ENCODE measurements at regions not wholly inside any gene's neighbourhood (a gene's known extent, or its start where the extent isn't known, plus 50 kb on each side); places are given as distances from the start of the nearest gene placed in this dataset.

DNA sequence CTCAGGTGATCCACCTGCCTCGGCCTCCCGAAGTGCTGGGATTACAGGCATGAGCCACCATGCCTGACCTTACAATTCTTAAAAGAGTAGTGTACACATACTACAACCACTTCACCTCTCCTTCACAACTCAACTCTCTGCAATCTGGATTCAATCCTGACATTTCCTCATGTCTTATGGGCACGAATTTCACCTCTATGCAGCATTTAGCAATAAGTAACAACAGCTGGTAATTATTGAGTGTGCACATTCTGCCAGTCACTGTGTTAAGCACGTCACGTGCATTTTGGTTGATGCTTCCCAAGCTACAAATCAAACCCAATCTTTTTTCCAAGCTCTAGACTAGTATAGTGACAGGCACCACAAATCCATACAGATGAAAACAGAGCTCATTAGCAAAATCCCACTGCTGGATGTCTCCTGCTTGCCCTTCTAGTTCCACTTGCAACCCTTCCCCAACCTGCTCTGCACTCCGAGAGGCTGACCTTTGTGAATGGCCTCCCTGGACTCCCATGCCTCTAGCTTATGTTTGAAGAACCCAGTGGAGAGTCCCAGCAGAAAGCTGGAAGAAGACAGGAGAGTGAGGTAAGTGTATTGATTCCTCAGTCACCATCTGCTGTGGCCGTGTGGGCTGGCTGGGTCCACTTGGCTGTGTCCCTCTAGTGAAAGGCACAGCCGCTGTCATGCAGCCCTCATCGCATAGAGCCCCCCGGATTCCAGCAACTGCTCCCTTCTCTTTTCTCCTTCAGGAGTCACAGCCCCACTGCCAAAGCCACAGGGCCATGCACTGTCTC is 176.5 kb downstream of the MEX3B start:
- no peak for DNase-seq

DNA sequence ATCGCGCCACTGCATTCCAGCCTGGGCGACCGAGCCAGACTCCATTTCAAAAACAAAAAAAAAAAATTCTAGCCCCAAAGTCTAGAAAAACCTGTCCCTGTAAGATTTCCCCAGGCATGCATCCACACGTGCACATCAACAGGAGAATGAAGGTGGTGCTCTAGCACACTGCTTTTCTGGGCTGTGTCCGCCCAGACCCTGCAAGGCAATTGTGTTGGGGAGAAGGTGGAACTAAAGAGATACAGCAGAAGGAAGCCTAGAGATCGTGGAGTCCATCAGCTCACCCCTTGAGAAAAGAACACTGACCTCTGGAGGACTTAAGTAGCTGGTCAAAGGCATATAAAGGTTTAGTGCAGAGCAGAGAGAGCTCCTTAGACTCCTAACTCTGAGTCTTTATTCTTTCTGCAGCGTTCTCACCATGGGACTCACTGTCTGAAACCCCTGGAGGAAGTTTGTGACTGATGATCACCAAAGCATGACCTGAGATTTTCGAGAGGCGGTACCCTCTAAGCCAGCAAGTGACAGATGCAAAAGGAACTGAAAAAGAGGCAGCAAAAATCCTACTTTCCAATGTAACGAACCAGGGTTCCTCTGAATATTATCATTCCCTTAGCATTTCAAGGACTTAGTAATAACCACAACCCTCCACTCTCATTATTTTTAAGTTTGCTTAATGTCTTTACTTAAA is 179.8 kb downstream of the MEX3B start:
- DNase-seq = no peak

DNA sequence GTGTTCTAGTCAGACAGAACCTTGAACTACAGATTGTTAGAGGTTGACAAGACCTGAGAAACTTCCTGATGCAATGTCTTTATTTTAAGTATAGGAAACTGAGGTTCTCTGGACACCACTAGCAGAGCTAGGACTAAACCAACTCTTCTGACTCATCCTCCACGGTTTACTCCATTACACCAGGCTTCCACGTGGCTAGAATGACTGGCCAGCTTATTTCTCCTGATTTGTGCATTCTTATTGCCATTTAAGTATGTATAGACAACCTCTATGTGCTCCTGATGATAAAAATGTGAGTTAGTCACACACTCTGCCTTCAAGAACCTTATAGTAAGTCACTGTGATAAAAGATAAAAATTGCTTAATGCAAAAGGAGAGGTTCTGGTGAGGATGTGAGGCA is 182.7 kb downstream of the MEX3B start:
- no peak for DNase-seq

DNA sequence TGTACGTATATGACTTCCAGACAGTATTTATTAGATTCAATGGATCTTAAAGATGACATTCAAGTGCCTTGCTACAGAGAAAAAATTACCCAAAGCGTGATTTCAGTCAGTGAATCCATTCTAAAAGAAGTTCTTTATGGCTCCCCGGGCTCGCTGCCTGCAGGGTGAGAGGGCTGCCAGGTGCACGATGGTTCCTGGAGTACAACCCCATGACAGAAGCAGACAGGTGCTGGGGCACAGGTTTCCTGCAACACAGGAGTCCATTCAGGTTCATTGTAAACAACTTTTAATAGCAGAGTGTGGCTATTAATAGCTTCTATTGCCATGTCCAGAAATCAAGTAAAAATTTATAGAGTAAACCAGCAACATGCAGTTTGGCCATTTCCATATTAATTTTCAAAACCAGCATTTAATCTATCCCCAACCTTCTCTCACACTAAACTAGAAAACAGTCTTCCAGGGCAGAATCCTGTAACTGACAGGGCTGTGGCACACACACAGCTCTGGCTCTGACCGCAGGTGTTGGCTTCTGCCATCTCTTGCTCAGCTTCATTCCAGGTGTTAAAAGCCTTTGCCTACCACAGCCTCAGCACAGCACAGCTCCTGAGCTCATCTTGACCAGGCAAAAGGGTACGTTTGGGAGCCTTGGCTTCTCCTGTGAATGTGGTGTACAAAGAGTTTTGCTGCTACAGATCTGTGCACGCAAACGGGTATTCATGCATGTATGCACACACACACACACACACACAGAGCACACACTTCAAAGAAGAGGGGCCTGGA is 185.9 kb downstream of the MEX3B start:
- DNase-seq = no peak

DNA sequence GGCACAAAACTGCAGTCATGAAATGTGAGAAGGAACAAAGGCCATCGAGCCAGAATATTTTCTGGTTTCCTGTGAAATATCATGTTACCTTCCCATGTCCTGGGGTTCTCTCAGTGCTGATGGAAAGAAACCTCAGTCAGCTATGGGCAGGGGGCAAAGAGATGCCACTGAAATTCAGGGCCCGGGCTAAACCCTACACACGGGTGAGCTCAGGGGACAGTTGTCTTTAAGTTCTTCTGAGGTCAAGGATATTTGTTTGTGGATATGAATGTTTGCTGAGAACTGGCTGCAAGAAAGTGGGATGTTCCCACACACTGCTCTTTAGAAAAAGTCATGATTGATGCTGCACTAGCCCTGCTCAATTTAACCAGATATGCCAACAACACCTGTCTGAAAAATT is 187.2 kb downstream of the MEX3B start:
- DNase-seq = no peak

DNA sequence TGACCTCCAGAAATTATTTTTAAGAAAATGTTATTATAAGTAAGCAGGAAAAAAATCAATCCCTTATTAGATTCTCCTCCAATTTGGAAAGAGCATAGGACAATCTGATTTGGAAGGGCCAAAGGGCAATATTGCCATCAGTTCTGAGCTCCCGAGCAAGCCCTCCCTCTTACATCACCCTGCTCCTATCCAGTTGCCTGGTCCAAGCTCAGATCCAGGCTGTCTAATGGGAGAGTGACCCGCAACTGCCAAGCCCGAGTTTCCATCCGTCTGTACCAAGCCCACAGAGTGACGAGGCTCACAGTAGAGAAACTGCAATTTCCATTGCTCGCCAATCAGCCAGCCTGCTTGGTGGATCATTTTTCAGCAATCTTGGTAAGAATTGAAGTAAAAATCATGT is 187.7 kb downstream of the MEX3B start:
- no peak for DNase-seq

DNA sequence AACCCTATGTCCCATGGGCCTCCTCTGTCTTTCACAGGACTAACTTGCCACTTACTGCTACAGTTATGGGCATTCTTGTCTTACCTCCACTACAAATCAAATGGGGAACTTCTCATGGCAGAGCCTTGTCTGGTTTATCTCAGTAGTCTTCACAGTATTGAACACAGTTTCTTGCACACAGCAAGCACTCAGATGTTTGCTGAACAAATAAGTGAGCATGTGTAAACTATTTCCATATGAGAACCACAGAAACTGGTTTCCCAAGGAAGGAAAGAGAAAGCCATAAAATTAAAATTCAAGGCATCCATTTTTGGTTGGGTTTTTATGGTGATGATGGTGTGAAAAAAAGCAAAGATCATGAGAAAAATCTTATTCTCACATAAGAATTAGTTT is 189.2 kb downstream of the MEX3B start:
- DNase-seq = no peak

DNA sequence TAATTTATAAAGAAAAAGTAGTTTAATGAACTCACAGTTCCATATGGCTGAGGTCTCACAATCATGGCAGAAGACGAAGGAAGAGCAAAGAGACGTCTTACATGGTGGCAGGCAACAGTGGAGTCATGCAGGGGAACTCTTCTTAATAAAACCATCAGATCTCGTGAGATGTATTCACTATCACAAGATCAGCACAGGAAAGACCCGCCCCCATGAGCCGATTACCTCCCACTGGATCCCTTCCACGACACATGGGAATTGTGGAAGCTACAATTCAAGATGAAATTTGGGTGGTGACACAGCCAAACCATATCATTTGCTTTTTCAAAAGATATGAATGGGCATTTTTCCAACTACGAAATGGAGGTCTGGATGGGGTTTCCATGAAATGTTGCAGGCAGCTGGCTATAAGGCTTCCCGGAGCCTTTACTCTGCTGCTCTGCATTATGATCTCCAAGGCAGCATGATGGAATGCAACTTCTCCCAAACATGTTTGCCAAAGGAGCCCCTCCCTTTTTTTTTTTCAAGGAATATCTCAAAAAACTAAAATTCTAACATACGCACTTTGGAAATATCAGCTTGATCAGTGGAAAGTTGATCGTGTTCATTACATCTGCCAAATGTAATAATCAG is 189.7 kb downstream of the MEX3B start:
- no peak for DNase-seq

DNA sequence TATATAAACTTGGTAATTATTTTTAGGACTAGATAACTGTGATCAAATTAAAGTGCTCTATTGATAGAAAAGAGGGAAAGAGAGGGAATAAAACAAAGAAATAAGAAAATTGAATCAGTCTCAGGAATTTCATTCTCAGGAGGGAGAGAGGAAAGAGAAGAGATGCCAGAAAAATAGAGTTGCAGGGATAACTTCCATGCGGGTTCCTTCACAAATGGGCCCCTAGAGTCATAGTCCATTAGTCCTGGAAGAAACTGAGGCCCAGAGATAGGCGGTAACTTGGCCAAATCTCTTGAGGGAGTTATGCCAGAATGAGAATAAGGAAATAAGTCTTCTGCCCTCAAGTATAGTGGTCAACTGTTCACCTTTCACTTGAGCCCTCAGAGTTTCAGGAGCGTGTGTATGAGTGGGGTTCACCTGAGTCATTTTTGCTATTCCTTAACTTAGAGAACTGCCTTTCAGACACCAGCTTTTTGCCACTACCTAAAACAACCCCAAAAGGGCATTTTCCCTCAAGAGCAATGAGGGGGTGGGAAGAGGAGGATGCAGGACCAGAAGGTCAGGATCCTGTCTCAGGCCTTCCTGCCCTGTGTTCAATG is 192.6 kb downstream of the MEX3B start:
- DNase-seq = no peak

DNA sequence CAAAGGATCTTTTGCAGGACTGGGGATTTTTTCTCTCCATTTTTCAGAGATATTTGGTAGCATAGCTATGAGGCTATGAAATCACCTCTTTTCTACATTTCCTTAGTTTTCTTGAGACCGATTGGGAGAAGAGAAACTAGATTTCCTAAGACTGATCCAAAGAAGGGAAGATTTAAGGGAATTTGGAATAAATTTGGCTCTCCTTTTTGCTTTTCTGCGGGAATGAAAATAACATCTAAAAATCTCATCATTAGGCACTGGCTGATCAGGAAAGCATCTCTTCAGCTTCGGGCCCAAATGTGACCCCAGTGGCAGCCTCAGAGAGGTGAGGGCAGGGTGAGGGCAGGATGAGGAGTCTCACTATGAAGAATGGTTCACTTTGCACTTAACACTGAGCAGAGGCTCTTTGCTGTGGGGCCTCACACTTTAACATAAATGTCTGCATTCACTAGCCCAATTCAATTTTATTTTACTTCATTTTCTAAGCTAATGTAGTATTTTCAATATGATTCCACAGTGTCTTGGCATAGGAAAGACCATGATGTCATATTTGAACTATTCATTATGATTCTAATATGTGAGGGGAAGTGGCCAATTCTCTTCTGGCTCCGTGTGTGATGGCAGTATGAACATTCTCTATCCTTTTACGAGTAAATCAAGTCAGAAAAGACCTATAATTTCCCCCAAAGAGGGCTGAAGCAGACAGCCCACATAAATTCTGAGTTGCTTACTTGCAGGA is 193.2 kb downstream of the MEX3B start:
- no peak for DNase-seq

DNA sequence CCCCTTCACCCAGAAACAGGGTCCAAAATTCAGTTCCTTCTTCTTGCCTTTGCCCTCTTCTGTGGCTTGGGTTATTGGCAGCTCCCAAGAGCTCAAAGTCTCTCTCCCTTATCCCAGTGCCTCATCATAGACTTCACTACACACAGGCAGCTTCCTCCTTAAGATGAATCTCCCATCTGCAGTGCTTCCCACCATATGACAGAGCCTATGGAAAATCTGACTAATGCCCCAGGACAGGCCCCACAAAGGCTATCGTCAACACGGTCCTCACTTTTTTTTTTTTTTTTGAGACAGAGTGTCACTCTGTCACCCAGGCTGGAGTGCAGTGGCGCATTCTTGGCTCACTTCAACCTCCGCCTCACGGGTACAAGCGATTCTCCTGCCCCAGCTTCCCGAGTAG is 194.1 kb downstream of the MEX3B start:
- no peak for DNase-seq

DNA sequence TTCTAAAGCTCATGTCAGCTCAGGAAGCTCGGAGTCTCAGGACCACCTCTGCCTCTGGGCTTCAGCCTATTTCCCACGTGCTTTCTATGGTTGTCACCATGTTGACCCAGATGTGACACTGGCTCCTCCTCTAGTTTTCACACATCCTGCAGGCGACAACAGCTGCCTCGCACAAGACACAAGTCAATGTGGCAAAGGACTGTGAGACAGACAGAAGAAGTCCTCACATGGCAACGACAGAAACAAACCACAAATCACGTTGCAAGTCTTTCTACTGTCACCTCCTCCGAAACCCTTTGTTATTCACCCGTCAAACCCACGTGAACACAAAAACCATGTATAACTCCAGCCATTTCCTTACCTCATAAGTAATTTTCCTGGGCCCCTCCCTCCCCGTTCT is 194.5 kb downstream of the MEX3B start:
- no peak for DNase-seq

DNA sequence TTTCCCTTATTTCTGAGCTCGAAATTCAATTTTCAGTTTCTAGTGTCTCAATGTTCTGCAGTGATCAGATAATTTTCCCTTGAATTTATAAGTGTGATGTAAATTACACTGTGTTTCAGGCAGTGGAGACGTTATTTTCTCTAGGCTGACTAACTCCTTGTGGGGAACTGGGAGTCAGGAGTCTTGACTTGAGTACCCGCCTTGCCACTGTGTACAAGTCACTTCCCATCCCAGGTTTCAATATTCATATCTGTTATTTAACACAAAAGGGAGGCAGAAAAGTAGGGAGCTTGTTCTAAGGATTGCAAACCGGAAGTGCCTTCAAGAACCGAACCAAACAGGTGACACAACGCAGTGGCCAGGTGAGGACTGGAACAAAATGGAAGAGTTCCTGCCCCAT is 196.5 kb downstream of the MEX3B start:
- no peak for DNase-seq

DNA sequence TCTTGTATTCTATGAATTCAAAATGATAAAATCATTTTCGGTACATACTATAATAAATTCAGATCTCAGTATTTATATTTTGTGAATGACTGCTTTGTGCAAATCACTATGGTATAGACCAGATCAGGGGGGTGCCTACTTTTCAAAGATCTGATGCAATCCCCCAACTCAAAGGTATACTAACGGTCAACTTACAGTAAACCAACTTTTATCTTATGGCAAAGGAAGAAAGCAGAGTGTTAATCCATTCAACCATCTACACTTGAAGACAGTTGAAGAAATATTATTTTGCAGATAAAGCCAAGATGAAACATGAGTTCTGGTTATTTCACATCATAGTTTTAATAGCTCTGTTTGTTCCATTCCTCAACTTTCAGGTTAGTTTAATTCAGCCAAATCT is 197.1 kb downstream of the MEX3B start:
- DNase-seq = no peak

DNA sequence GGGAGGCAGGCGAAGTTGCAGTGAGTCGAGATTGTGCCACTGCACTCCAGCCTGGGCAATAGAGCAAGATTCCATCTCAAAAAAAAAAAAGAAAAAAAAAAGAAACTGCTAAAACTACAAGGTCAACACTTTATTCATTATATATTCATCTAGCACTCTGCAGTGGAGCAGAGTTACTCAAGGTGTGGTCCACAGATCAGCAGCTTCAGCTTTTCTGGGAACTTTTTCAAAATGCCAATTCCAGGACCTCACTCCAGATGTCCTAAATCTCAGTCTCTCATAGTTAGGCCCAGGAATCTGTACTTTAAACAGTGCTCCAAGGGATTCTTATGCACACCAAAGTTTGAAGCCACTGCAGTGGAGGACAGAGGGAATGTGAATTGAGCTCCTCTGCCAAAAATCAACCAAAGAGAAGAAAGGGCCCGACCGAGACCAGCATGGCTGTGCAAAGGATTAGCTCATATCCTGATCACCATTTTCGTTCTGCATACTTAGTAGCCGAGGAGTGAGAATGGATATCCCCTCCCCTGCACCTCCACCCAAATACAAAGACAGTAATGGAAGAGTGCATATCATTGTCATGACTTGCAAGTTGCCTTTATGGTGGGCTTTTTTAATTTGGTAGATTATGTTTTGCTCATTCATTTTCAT is 201.9 kb downstream of the MEX3B start:
- no peak for DNase-seq

DNA sequence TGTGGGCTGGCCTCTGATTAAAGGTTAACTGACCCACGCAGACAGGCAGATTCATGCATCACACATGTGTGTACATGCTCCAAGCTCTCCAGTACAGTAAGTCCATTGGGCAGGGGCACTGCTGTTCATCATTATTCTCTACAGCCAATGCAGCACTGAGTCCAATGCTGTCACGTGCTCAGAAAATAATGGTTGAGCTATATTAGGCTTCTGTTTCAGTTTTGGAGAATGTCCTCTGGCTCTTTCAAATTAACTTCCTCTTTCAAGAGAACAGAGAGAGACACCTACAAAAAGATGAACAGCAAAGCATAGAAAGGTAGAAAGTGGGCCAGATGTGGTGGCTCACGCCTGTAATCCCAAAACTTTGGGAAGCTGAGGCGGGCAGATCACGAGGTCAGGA is 202.6 kb downstream of the MEX3B start:
- DNase-seq = no peak

DNA sequence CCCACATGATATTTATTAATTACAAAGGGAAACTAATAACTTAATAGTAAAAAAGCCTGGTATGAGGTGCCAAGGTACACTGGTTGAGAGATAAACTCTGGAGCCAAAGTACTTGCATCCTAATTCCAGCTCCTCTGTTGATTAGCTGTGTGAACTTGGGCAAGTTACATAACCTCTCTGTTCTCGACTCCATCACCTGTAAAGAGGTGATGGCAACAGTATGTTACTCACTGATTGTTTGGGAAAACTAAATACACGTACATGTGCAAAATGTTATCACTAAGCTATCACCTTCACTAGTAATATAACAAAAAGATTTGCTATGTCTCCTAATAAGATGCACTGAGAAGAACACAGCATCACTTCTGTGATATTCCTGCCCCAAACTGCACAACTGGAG is 206.4 kb downstream of the MEX3B start:
- DNase-seq = no peak

DNA sequence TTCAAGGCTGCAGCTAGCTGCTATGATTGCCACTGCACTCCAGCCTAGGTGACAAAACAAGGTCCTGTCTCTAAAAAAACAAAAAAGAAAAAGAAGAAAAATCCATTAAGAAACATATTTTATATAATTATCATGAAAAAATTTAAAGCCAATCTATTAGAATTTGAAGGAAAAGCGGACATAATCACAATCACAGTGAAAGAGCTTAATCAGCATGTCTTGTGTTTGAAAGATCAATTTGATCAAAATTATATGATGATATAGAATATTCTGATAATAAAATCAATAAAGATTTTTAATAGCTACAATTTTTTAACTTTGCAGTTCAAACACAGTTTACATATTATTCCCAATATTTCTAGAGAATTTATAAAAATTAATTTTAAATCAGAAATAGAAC is 210.1 kb downstream of the MEX3B start:
- no peak for DNase-seq

DNA sequence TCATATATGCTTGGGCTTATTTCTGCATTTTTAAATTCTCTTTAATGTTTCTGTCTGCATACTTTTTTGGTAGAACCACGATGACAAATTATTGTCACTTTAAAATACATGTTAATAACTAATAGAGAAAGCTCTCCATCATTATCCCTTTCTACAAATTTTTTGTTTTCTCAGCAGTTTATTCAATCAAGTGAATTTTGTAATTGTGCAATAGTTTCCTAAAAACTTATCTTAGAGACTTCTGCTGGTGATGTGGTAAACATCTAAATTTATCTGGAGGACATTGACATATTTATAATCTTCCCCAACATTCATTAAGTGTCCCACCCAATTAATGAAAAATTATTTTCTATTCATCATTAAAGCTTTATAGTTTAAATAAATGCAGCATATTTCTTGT is 215.3 kb downstream of the MEX3B start:
- DNase-seq = no peak

DNA sequence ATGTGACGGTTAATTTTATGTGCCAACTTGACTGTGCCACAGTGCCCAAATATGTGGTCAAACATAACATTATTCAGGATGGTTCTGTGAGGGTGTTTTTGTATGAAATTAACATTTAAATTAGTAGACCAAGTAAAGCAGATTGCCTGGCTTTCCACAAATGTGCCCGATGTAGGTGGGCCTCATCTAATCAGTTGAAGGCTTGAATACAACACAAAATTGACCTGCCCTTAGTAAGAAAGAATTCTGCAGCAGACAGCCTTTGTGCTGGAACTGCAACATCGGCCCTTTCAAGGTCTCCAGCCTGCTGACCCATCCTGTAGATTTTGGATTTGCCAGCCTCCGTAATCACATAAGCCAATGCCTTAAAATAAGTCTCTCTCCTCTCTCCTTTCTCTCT is 215.9 kb downstream of the MEX3B start:
- DNase-seq = no peak
